ENCODE measurements at regions not wholly inside any gene's neighbourhood (a gene's known extent, or its start where the extent isn't known, plus 50 kb on each side); places are given as distances from the start of the nearest gene placed in this dataset.
"Not testable (repeated sequence)": the region's sequence is repeated elsewhere in the genome, so short reads cannot be mapped to it uniquely, and the experiment has no call there.

DNA sequence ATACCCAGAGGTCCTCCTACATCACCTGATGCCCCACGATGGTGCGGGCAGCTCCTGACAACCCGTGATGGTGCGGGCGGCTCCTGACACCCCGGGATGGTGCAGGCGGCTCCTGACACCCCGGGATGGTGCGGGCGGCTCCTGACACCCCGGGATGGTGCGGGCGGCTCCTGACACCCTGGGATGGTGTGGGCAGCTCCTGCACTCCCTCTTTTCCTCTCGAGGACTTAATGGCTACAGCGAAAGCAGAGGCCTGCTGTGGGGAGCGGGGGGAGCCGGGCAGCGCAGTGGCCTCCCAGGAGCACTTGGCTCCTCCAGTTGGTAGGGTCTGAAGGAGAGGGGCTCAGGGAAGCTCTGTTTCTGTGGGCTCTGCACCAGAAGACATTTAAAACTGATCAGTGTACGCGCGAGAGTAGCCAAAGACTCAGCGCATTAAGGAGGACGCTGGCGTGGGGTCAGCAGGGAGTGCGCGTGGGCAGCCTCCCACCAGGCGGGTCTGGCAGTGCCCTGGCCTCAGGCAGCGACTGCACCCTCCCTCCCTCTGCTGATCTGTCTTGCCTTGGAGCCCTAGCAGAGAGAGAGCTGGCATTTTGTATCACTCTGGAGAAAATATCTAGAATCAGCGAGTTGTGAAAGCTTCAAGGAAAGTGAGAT lies 464.5 kb upstream of the MYT1L start:
- no peak for DNase-seq (ENCODE audit: low read depth)

GRCh38 chr2:2793925-2794560 lies 463.0 kb upstream of the MYT1L start:
- DNase-seq (ENCODE audit: low read depth), result no peak

DNA sequence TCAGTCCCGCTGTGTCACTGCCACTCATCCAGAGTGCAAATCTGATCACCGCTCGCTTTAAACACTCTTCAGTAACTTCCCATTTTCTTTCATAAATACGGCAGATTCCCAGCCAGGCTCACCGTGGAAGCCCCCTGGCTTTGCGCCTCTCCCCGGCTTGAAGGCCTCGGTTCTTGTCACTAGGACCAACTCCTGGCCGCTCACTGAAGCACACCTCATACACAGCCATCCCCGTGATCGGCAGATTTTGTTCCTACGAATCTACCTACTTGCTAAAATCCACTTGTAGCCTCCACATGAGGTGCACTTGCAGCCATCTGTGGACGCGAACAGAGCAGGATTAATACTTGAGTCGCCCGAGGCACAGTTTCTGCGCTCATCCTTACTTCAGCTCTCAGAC lies 462.4 kb upstream of the MYT1L start:
- no peak for DNase-seq (ENCODE audit: low read depth)

- no peak for DNase-seq (ENCODE audit: low read depth)
Measured at GRCh38 chr2:2791606-2792005, 460.5 kb upstream of the MYT1L start.

GRCh38 chr2:2791031-2791430 lies 460.0 kb upstream of the MYT1L start:
- no peak for DNase-seq (ENCODE audit: low read depth)

DNA sequence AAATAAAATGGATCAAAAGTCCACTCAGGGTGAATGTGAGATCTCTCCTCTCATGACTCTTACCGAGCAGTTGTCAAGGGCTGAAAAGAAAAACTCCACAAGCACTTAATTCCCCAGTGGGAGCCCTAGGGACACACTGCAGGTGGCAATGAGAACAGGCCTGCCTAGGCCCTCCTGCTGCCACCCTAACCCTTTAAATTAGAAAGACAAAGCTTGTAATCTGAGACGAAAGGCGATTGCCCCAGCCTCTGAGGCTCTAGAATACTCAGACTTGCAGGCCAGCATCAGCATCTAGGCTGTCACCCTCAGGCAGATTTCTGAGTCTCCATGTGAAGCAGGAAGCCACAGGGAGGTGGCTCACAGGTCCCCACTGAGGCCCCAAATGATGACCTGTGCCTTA lies 457.0 kb upstream of the MYT1L start:
- DNase-seq (ENCODE audit: low read depth), result no peak

GRCh38 chr2:2787301-2787907 lies 456.3 kb upstream of the MYT1L start:
- DNase-seq (ENCODE audit: low read depth), result no peak

DNA sequence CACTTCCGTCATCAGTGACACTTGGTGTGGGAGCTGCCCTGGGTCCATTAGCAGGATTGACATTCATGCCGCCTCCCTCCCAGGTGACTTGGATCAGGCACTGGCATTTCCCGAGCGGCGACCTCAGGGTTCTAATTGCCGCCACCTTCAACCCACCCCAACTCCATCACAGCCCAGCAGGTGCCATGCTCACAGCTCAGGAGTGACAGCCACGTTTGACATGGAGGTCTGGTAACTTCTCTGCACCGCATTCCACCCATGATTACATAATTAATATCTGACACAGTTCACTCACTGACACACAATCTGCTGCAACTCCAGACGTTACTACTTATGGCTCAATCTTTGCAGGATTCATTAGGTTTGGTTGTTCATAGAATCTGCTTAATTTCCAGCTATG lies 450.9 kb upstream of the MYT1L start:
- no peak for DNase-seq (ENCODE audit: low read depth)

- no peak for DNase-seq (ENCODE audit: low read depth)
Measured at GRCh38 chr2:2779727-2780126, 448.7 kb upstream of the MYT1L start.

- DNase-seq (ENCODE audit: low read depth), result no peak
Measured at GRCh38 chr2:2777876-2778275, 446.8 kb upstream of the MYT1L start.

- DNase-seq (ENCODE audit: low read depth), result no peak
Measured at GRCh38 chr2:2777213-2777612, 446.1 kb upstream of the MYT1L start.

DNA sequence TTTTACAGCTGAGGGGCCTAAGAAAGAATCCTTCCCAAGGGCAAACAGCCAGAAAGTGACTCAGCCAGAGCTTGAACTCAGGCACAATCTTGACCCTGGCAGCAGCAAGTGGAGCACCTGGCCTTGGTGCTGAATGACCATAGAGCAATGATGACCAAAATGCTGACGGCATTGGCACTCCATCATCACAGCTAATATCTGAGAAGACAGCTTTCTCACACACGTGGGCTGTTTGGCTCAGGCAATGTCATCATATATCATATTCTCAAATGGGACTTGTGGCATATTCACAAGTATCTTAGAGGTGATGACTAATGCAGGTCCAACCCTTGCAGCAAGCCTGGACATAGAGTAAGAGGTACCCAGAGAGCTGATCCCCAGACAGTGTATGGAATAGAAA lies 443.9 kb upstream of the MYT1L start:
- DNase-seq (ENCODE audit: low read depth), result no peak

DNA sequence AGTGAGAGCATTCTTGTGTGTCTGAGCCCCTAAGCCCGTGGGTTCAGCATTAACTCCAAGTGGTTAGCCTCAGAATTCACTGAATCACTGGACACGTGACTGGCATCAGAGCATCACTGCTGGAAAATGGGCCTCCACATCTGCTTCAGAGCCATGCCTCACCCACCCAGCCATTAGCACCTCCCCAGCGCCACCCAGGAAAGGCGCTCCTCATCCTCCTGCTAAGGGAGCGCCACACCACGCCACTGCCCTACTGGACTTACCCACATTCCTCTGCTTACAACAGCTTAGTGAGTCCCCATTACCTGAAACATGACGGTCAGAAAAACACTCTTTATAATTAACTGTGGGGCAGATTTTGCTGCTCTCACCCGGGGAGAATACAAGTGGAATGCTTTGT lies 442.6 kb upstream of the MYT1L start:
- no peak for DNase-seq (ENCODE audit: low read depth)

DNA sequence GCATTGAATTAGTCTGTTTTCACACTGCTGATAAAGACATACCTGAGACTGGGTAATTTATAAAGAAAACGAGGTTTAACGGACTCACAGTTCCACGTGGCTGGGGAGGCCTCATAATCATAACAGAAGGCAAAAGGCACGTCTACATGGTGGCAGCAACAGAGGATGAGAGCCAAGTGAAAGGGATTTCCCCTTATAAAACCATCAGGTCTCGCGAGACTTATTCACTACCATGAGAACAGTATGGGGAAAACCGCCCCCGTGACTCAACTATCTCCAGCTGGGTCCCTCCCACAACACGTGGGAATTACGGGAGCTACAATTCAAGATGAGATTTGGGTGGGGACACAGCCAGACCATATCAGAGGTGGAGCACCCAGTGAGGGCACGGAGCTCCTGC lies 442.0 kb upstream of the MYT1L start:
- not testable (repeated sequence) for DNase-seq (ENCODE audit: low read depth)

GRCh38 chr2:2771721-2772411 lies 440.8 kb upstream of the MYT1L start:
- DNase-seq (ENCODE audit: low read depth), result no peak

- DNase-seq (ENCODE audit: low read depth), result no peak
Measured at GRCh38 chr2:2769481-2770431, 438.7 kb upstream of the MYT1L start.

DNA sequence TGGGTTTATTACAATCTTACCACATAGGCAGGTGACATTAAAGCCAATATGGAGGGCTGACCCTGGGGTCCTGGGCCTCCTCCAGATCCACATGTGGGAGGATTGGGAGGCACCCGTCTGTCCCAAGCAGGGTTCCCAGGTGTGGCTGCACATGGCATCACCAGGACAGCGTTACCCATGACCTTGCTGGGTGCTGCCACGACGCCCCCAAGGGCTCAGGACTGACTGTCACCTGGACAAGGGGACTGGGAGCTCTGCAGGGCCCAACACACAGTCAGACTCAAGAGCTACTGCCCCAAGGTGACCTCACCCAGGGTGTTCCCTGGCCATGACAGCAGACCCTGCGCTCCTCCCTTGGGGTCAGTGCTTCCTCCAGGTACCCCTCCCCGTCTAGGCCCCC lies 437.4 kb upstream of the MYT1L start:
- DNase-seq (ENCODE audit: low read depth), result no peak

DNA sequence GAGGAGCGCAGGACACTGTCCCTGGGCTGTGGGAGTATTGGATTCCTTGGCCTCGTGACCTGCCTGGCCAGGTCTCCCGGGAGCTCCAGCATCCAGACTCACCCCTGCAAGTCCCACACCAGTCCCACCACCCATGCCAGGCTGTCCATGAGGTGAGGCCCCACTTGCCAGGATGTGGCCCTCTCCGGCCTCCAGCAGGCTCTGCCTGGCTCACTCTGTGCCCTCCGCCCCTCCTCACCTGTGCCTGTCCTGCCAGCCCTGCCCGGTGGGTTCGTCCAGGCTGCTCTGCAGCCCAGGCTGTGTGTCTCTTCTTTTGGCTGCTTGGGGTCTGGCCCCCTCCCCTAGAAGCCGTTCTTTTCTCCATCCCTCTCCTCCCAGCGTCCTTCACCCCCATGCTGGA lies 436.8 kb upstream of the MYT1L start:
- DNase-seq (ENCODE audit: low read depth), result no peak

GRCh38 chr2:2765839-2766495 lies 434.9 kb upstream of the MYT1L start:
- DNase-seq (ENCODE audit: low read depth), result no peak

DNA sequence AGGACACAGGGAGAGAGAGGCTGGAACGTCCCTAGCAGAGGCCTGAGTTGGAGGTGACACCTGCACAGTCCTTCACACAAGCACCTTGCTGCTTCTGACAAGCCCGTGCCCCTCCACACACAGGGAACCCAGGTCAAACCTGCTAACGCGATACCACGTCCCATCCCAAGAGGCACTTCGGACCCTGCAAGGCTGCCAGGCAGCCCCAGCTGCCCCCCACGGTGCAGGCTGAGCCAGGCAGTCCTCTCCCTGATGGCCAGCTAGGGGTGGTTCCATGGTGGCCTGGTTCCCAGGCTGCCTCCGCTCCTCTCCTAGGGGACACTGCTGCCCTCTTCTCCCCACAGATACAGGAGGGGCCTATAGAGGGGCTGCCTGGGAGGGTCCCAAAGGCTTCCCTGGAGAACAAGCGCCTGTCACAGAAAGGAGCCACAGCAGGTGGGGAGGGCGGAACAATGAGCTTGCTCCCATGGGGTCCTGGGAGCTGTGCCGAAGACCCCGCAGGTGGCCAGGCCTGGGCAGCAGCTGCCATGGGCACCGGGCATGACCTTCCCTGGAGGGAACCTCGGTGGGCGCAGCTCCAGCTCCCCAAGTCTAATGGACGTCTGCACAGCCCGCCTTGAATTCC lies 434.2 kb upstream of the MYT1L start:
- no peak for DNase-seq (ENCODE audit: low read depth)

DNA sequence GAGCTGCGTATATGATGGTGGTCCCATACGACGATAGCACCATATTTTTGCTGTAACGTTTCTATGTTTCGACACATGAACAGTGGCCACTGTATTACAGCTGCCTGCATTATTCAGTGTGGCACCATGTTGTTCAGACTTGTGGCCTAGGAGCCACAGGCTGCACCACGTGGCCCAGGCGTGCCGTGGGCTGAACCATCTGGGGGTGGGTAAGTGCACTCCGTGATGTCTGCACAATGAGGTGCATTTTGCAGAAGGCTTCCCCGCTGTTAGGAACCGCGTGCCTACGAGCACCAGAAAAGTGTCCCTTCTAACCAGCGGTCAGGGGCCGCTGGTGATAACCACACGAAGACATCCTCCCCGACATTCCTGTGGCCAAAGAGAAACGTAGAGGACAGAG lies 433.7 kb upstream of the MYT1L start:
- no peak for DNase-seq (ENCODE audit: low read depth)
